ENCODE measurements at regions not wholly inside any gene's neighbourhood (a gene's known extent, or its start where the extent isn't known, plus 50 kb on each side); places are given as distances from the start of the nearest gene placed in this dataset.

- Histone ChIP-seq H3K4me3 (no peak overlapping the region), H3K27me3 (replicated peaks; ENCODE audit: insufficient read depth) (no peaks in the 10 kb centered on the region), H3K9me3 (ENCODE audit: low read depth) (no peaks in the 10 kb centered on the region), H3K27ac (no peak overlapping the region), H3K4me2 (ENCODE audit: unreplicated experiment) (no peak overlapping the region), H3K36me3 (ENCODE audit: low read depth) (no peaks in the 10 kb centered on the region), H3K9ac (no peak overlapping the region), H2AFZ (no peak overlapping the region), H3K4me1 (ENCODE audit: insufficient read depth) (0 out of 2 replicates have a peak, but pooled peaks cover 6% of the 10 kb centered on the region), H3F3A (ENCODE audit: insufficient read depth) (no peaks in the 10 kb centered on the region), H4K20me1 (ENCODE audit: insufficient read depth) (no peaks in the 10 kb centered on the region), H3K79me2 (ENCODE audit: insufficient read depth) (no peaks in the 10 kb centered on the region), H3K9me2 (ENCODE audit: insufficient read depth) (0 out of 2 replicates have a peak, but pooled peaks cover 2% of the 10 kb centered on the region)
- in situ Hi-C loops (cut with MboI), result no loop called here
- no peak for TF ChIP-seq EZH2phosphoT487 (IDR thresholded peaks at IDR 0.05; ENCODE audit: insufficient read depth, low read depth)
- no peak for TF ChIP-seq EZH2 (IDR thresholded peaks at IDR 0.05; ENCODE audit: insufficient read depth, poor library complexity, severe bottlenecking)
- whole genome bisulfite sequencing, 2 experiments (ENCODE audit: low coverage in 1 of 2, low lambda C conversion rate in 2 of 2, missing lambda C conversion rate in 2 of 2), result 82 to 88% methylated on average over 4 of the region's 4 CpGs
- no peak for DNase-seq
Observed at GRCh38 chr6:137689377-137689776, 177.7 kb upstream of the TNFAIP3 start.

- Histone ChIP-seq H4K20me1 (ENCODE audit: insufficient read depth) (no peaks in the 10 kb centered on the region), H3K9me2 (ENCODE audit: insufficient read depth) (0 out of 2 replicates have a peak, but pooled peaks cover 2% of the 10 kb centered on the region), H3K27ac (no peak overlapping the region), H3K4me2 (ENCODE audit: unreplicated experiment) (no peak overlapping the region), H3K4me3 (no peak overlapping the region), H3F3A (ENCODE audit: insufficient read depth) (no peaks in the 10 kb centered on the region), H3K27me3 (replicated peaks; ENCODE audit: insufficient read depth) (no peaks in the 10 kb centered on the region), H3K4me1 (ENCODE audit: insufficient read depth) (0 out of 2 replicates have a peak, but pooled peaks cover 6% of the 10 kb centered on the region), H3K79me2 (ENCODE audit: insufficient read depth) (no peaks in the 10 kb centered on the region), H3K9me3 (ENCODE audit: low read depth) (no peaks in the 10 kb centered on the region), H3K9ac (no peak overlapping the region), H3K36me3 (ENCODE audit: low read depth) (no peaks in the 10 kb centered on the region), H2AFZ (no peak overlapping the region)
- no peak for DNase-seq
- in situ Hi-C loops (cut with MboI), result no loop called here
- TF ChIP-seq EZH2 (IDR thresholded peaks at IDR 0.05; ENCODE audit: insufficient read depth, poor library complexity, severe bottlenecking) (no peak), EZH2phosphoT487 (IDR thresholded peaks at IDR 0.05; ENCODE audit: insufficient read depth, low read depth) (no peak)
Observed at GRCh38 chr6:137690034-137690433, 177.0 kb upstream of the TNFAIP3 start.

- H3K9me3 ChIP-seq (ENCODE audit: low read depth), result no peaks in the 10 kb centered on the region
- H3K4me2 ChIP-seq (ENCODE audit: unreplicated experiment), result no peak overlapping the region
- no peak overlapping the region for H3K27ac ChIP-seq
- no peaks in the 10 kb centered on the region for H3K79me2 ChIP-seq (ENCODE audit: insufficient read depth)
- no peaks in the 10 kb centered on the region for H3K36me3 ChIP-seq (ENCODE audit: low read depth)
- H3K4me1 ChIP-seq (ENCODE audit: insufficient read depth), result 0 out of 2 replicates have a peak, but pooled peaks cover 6% of the 10 kb centered on the region
- H4K20me1 ChIP-seq (ENCODE audit: insufficient read depth), result no peaks in the 10 kb centered on the region
- in situ Hi-C loops (cut with MboI), result no loop called here
- TF ChIP-seq EZH2phosphoT487 (IDR thresholded peaks at IDR 0.05; ENCODE audit: insufficient read depth, low read depth) (no peak), EZH2 (IDR thresholded peaks at IDR 0.05; ENCODE audit: insufficient read depth, poor library complexity, severe bottlenecking) (no peak)
- 87 to 100% methylated on average over 1 of the region's 1 CpG for WGBS, 2 experiments (ENCODE audit: low coverage in 1 of 2, low lambda C conversion rate in 2 of 2, missing lambda C conversion rate in 2 of 2)
- no peak for DNase-seq
- no peak overlapping the region for H3K9ac ChIP-seq
- H2AFZ ChIP-seq, result no peak overlapping the region
- H3K4me3 ChIP-seq, result no peak overlapping the region
- no peaks in the 10 kb centered on the region for H3K9me2 ChIP-seq (ENCODE audit: insufficient read depth)
- no peaks in the 10 kb centered on the region for H3F3A ChIP-seq (ENCODE audit: insufficient read depth)
- no peaks in the 10 kb centered on the region for H3K27me3 ChIP-seq (replicated peaks; ENCODE audit: insufficient read depth)
Observed at GRCh38 chr6:137690721-137691120, 176.3 kb upstream of the TNFAIP3 start.

- TF ChIP-seq EZH2 (IDR thresholded peaks at IDR 0.05; ENCODE audit: insufficient read depth, poor library complexity, severe bottlenecking) (no peak), EZH2phosphoT487 (IDR thresholded peaks at IDR 0.05; ENCODE audit: insufficient read depth, low read depth) (no peak)
- no peak overlapping the region for H3K4me3 ChIP-seq
- no peak for DNase-seq
- no peaks in the 10 kb centered on the region for H4K20me1 ChIP-seq (ENCODE audit: insufficient read depth)
- no peaks in the 10 kb centered on the region for H3K9me2 ChIP-seq (ENCODE audit: insufficient read depth)
- H3K79me2 ChIP-seq (ENCODE audit: insufficient read depth), result no peaks in the 10 kb centered on the region
- no peaks in the 10 kb centered on the region for H3F3A ChIP-seq (ENCODE audit: insufficient read depth)
- no peak overlapping the region for H3K9ac ChIP-seq
- peaks cover 8% of the 10 kb centered on the region; the same call in 1 of the 2 replicates for H3K4me1 ChIP-seq (ENCODE audit: insufficient read depth)
- H3K27ac ChIP-seq, result no peak overlapping the region
- in situ Hi-C loops (cut with MboI), result no loop called here
- no peaks in the 10 kb centered on the region for H3K9me3 ChIP-seq (ENCODE audit: low read depth)
- H3K27me3 ChIP-seq (replicated peaks; ENCODE audit: insufficient read depth), result no peaks in the 10 kb centered on the region
- WGBS, 2 experiments (ENCODE audit: low coverage in 1 of 2, low lambda C conversion rate in 2 of 2, missing lambda C conversion rate in 2 of 2), result 96 to 99% methylated on average over 3 of the region's 3 CpGs
- no peak overlapping the region for H2AFZ ChIP-seq
- H3K36me3 ChIP-seq (ENCODE audit: low read depth), result no peaks in the 10 kb centered on the region
- H3K4me2 ChIP-seq (ENCODE audit: unreplicated experiment), result no peak overlapping the region
Observed at GRCh38 chr6:137692308-137692707, 174.8 kb upstream of the TNFAIP3 start.

- H3K79me2 ChIP-seq (ENCODE audit: insufficient read depth), result no peaks in the 10 kb centered on the region
- H3K27me3 ChIP-seq (replicated peaks; ENCODE audit: insufficient read depth), result no peaks in the 10 kb centered on the region
- no peak overlapping the region for H3K9ac ChIP-seq
- peak; percentile 63 for DNase-seq
- no peak overlapping the region for H3K27ac ChIP-seq
- H2AFZ ChIP-seq, result no peak overlapping the region
- H3K4me2 ChIP-seq (ENCODE audit: unreplicated experiment), result no peak overlapping the region
- TF ChIP-seq EZH2phosphoT487 (IDR thresholded peaks at IDR 0.05; ENCODE audit: insufficient read depth, low read depth) (no peak), EZH2 (IDR thresholded peaks at IDR 0.05; ENCODE audit: insufficient read depth, poor library complexity, severe bottlenecking) (no peak)
- peaks cover 10% of the 10 kb centered on the region; the same call in 1 of the 2 replicates for H3K4me1 ChIP-seq (ENCODE audit: insufficient read depth)
- H3K36me3 ChIP-seq (ENCODE audit: low read depth), result no peaks in the 10 kb centered on the region
- in situ Hi-C loops (cut with MboI), result no loop called here
- no peaks in the 10 kb centered on the region for H3K9me2 ChIP-seq (ENCODE audit: insufficient read depth)
- H3K4me3 ChIP-seq, result no peak overlapping the region
- no peaks in the 10 kb centered on the region for H4K20me1 ChIP-seq (ENCODE audit: insufficient read depth)
- no peaks in the 10 kb centered on the region for H3K9me3 ChIP-seq (ENCODE audit: low read depth)
- H3F3A ChIP-seq (ENCODE audit: insufficient read depth), result no peaks in the 10 kb centered on the region
Observed at GRCh38 chr6:137692806-137693205, 174.3 kb upstream of the TNFAIP3 start.

Measured in GM23248 (cell line).